ENCODE measurements at regions not wholly inside any gene's neighbourhood (a gene's known extent, or its start where the extent isn't known, plus 50 kb on each side); places are given as distances from the start of the nearest gene placed in this dataset.

GRCh38 chr4:58225460-58225859 lies 1115.3 kb upstream of the IGFBP7 start:
- Histone ChIP-seq H3K4me2 (ENCODE audit: low read length) (no peak overlapping the region), H3K27me3 (ENCODE audit: control insufficient read depth, low read length) (no peaks in the 10 kb centered on the region), H3K4me3 (ENCODE audit: low read length) (no peak overlapping the region), H3K79me2 (ENCODE audit: control insufficient read depth, low read length) (no peaks in the 10 kb centered on the region), H3K9me3 (ENCODE audit: control insufficient read depth, insufficient read depth, low read length) (0 out of 2 replicates have a peak, but pooled peaks cover 3% of the 10 kb centered on the region), H3F3A (ENCODE audit: control insufficient read depth, insufficient read depth) (no peaks in the 10 kb centered on the region), H3K4me1 (ENCODE audit: control insufficient read depth, low read length) (no peaks in the 10 kb centered on the region), H3K36me3 (ENCODE audit: control insufficient read depth, low read length) (no peaks in the 10 kb centered on the region), H3K9me2 (replicated peaks; ENCODE audit: control insufficient read depth, low read length) (no peaks in the 10 kb centered on the region), H3K27ac (ENCODE audit: low read depth, low read length) (no peak overlapping the region), H4K20me1 (ENCODE audit: control insufficient read depth, insufficient read depth, low read depth, low read length) (no peaks in the 10 kb centered on the region)
- TF ChIP-seq EZH2phosphoT487 (IDR thresholded peaks at IDR 0.05; ENCODE audit: borderline replicate concordance, low read length) (no peak), CTCF (IDR thresholded peaks at IDR 0.05; ENCODE audit: low read depth, low read length, poor library complexity, severe bottlenecking) (no peak)

GRCh38 chr4:58219179-58219578 lies 1109.0 kb upstream of the IGFBP7 start:
- Histone ChIP-seq H3K4me2 (ENCODE audit: low read length) (no peak overlapping the region), H3K27ac (ENCODE audit: low read depth, low read length) (no peak overlapping the region), H3K36me3 (ENCODE audit: control insufficient read depth, low read length) (no peaks in the 10 kb centered on the region), H3K9me3 (ENCODE audit: control insufficient read depth, insufficient read depth, low read length) (0 out of 2 replicates have a peak, but pooled peaks cover 3% of the 10 kb centered on the region), H4K20me1 (ENCODE audit: control insufficient read depth, insufficient read depth, low read depth, low read length) (no peaks in the 10 kb centered on the region), H3K79me2 (ENCODE audit: control insufficient read depth, low read length) (no peaks in the 10 kb centered on the region), H3K4me1 (ENCODE audit: control insufficient read depth, low read length) (no peaks in the 10 kb centered on the region), H3F3A (ENCODE audit: control insufficient read depth, insufficient read depth) (no peaks in the 10 kb centered on the region), H3K9me2 (replicated peaks; ENCODE audit: control insufficient read depth, low read length) (no peaks in the 10 kb centered on the region), H3K27me3 (ENCODE audit: control insufficient read depth, low read length) (no peaks in the 10 kb centered on the region), H3K4me3 (ENCODE audit: low read length) (no peak overlapping the region)
- TF ChIP-seq EZH2phosphoT487 (IDR thresholded peaks at IDR 0.05; ENCODE audit: borderline replicate concordance, low read length) (no peak), CTCF (IDR thresholded peaks at IDR 0.05; ENCODE audit: low read depth, low read length, poor library complexity, severe bottlenecking) (no peak)

- H3K79me2 ChIP-seq (ENCODE audit: control insufficient read depth, low read length) = no peaks in the 10 kb centered on the region
- no peaks in the 10 kb centered on the region for H3K27me3 ChIP-seq (ENCODE audit: control insufficient read depth, low read length)
- no peak overlapping the region for H3K4me3 ChIP-seq (ENCODE audit: low read length)
- no peaks in the 10 kb centered on the region for H4K20me1 ChIP-seq (ENCODE audit: control insufficient read depth, insufficient read depth, low read depth, low read length)
- no peaks in the 10 kb centered on the region for H3F3A ChIP-seq (ENCODE audit: control insufficient read depth, insufficient read depth)
- H3K4me2 ChIP-seq (ENCODE audit: low read length) = no peak overlapping the region
- no peaks in the 10 kb centered on the region for H3K36me3 ChIP-seq (ENCODE audit: control insufficient read depth, low read length)
- 0 out of 2 replicates have a peak, but pooled peaks cover 3% of the 10 kb centered on the region for H3K9me3 ChIP-seq (ENCODE audit: control insufficient read depth, insufficient read depth, low read length)
- H3K9me2 ChIP-seq (replicated peaks; ENCODE audit: control insufficient read depth, low read length) = no peaks in the 10 kb centered on the region
- H3K4me1 ChIP-seq (ENCODE audit: control insufficient read depth, low read length) = no peaks in the 10 kb centered on the region
- TF ChIP-seq CTCF (IDR thresholded peaks at IDR 0.05; ENCODE audit: low read depth, low read length, poor library complexity, severe bottlenecking) = no peak
- TF ChIP-seq EZH2phosphoT487 (IDR thresholded peaks at IDR 0.05; ENCODE audit: borderline replicate concordance, low read length) = no peak
- no peak overlapping the region for H3K27ac ChIP-seq (ENCODE audit: low read depth, low read length)
These were observed 1106.3 kb upstream of the IGFBP7 start for GRCh38 chr4:58216461-58216860.

Measured in DOHH2 (cell line).